RWPE2 (cell line): ENCODE measurements at regions not wholly inside any gene's neighbourhood (a gene's known extent, or its start where the extent isn't known, plus 50 kb on each side); places are given as distances from the start of the nearest gene placed in this dataset.
"Not testable (repeated sequence)": the region's sequence is repeated elsewhere in the genome, so short reads cannot be mapped to it uniquely, and the experiment has no call there.

ENCODE experiments used
- ATAC-seq: fragments of 200-7000 bp; cut with Tn5 transposase; 3 replicates; pipeline ENCODE4 v1.9.1; 2021; ENCODE audit warnings: low read depth
- DNase-seq: peaks from one replicate; pipeline ENCODE4 v3.0.0-alpha.2; 2020; ENCODE audit warnings: low spot score
- H3K27ac ChIP-seq: fragments of 450-650 bp; 2 replicates; pipeline ENCODE4 v1.5.1; 2017; ENCODE audit warnings: mild to moderate bottlenecking; ENCODE audit not compliant: poor library complexity, severe bottlenecking
- H3K27me3 ChIP-seq: fragments of 250-450 bp; sonication (Bioruptor Pico); 2 replicates; pipeline ENCODE4 v1.5.1; 2021; ENCODE audit warnings: mild to moderate bottlenecking, moderate library complexity; ENCODE audit not compliant: insufficient read depth, poor library complexity, severe bottlenecking
- H3K36me3 ChIP-seq: fragments of 250-450 bp; sonication (Bioruptor Pico); 2 replicates; pipeline ENCODE4 v1.5.1; 2020; ENCODE audit warnings: low read depth, mild to moderate bottlenecking, moderate library complexity
- H3K4me1 ChIP-seq: fragments of 250-450 bp; sonication (Bioruptor Pico); 2 replicates; pipeline ENCODE4 v1.5.1; 2021; ENCODE audit warnings: mild to moderate bottlenecking, moderate library complexity; ENCODE audit not compliant: insufficient read depth, poor library complexity, severe bottlenecking
- H3K4me3 ChIP-seq: fragments of 250-450 bp; sonication (Bioruptor Pico); 2 replicates; pipeline ENCODE4 v1.5.1; 2021; ENCODE audit warnings: mild to moderate bottlenecking, moderate library complexity; ENCODE audit not compliant: severe bottlenecking
- H3K9me3 ChIP-seq: fragments of 250-450 bp; sonication (Bioruptor Pico); 2 replicates; pipeline ENCODE4 v1.5.1; 2021; ENCODE audit warnings: mild to moderate bottlenecking, moderate library complexity; ENCODE audit not compliant: severe bottlenecking
- CTCF ChIP-seq: fragments of 450-650 bp; IDR thresholded peaks from one replicate; pipeline ENCODE4 v1.5.1; 2017; ENCODE audit warnings: mild to moderate bottlenecking, moderate library complexity; ENCODE audit not compliant: poor library complexity, severe bottlenecking

GRCh38 chr5:74519161-74519571 lies 121.4 kb downstream of the ENC1 start:
- DNase-seq = no peak
- no peak for ATAC-seq
- no peak overlapping the region for H3K4me3 ChIP-seq
- no peaks in the 10 kb centered on the region for H3K36me3 ChIP-seq
- H3K4me1 ChIP-seq = no peaks in the 10 kb centered on the region
- TF ChIP-seq CTCF = no peak
- peaks cover 6% of the 10 kb centered on the region for H3K9me3 ChIP-seq
- no peaks in the 10 kb centered on the region for H3K27me3 ChIP-seq
- H3K27ac ChIP-seq = no peak overlapping the region

GRCh38 chr5:74517700-74518099 lies 122.8 kb downstream of the ENC1 start:
- H3K27me3 ChIP-seq = no peaks in the 10 kb centered on the region
- ATAC-seq (peak; percentile 56), DNase-seq (no peak)
- no peak overlapping the region for H3K4me3 ChIP-seq
- no peak for TF ChIP-seq CTCF
- H3K4me1 ChIP-seq = no peaks in the 10 kb centered on the region
- no peaks in the 10 kb centered on the region for H3K9me3 ChIP-seq
- no peak overlapping the region for H3K27ac ChIP-seq
- H3K36me3 ChIP-seq = no peaks in the 10 kb centered on the region

GRCh38 chr5:74516211-74516636 lies 124.3 kb downstream of the ENC1 start:
- Histone ChIP-seq H3K36me3 (no peaks in the 10 kb centered on the region), H3K27ac (no peak overlapping the region), H3K27me3 (no peaks in the 10 kb centered on the region), H3K9me3 (no peaks in the 10 kb centered on the region), H3K4me1 (no peaks in the 10 kb centered on the region), H3K4me3 (no peak overlapping the region)
- DNase-seq (no peak), ATAC-seq (peak; percentile 61; the same call in 2 of the 3 replicates)
- TF ChIP-seq CTCF = no peak

- H3K4me1 ChIP-seq = no peaks in the 10 kb centered on the region
- no peak for TF ChIP-seq CTCF
- no peaks in the 10 kb centered on the region for H3K9me3 ChIP-seq
- DNase-seq = no peak
- no peaks in the 10 kb centered on the region for H3K36me3 ChIP-seq
- H3K27me3 ChIP-seq = no peaks in the 10 kb centered on the region
- H3K4me3 ChIP-seq = no peak overlapping the region
- no peak overlapping the region for H3K27ac ChIP-seq
- no peak for ATAC-seq
Measured at GRCh38 chr5:74514888-74515551, 125.5 kb downstream of the ENC1 start.

GRCh38 chr5:74511770-74512169 lies 128.8 kb downstream of the ENC1 start:
- not testable (repeated sequence) for H3K4me3 ChIP-seq

More at GRCh38 chr5:74511770-74512169, 128.8 kb downstream of the ENC1 start:
- not testable (repeated sequence) for H3K9me3 ChIP-seq, H3K4me1 ChIP-seq, ATAC-seq, H3K27ac ChIP-seq, DNase-seq, H3K27me3 ChIP-seq, H3K36me3 ChIP-seq
